HK-2 (cell line): ENCODE measurements at regions not wholly inside any gene's neighbourhood (a gene's known extent, or its start where the extent isn't known, plus 50 kb on each side); places are given as distances from the start of the nearest gene placed in this dataset.
"Not testable (repeated sequence)": the region's sequence is repeated elsewhere in the genome, so short reads cannot be mapped to it uniquely, and the experiment has no call there.

ENCODE experiments used
- DNase-seq: peaks from one replicate; pipeline ENCODE4 v3.0.0-alpha.2; 2018; ENCODE audit not compliant: unreplicated experiment

DNA sequence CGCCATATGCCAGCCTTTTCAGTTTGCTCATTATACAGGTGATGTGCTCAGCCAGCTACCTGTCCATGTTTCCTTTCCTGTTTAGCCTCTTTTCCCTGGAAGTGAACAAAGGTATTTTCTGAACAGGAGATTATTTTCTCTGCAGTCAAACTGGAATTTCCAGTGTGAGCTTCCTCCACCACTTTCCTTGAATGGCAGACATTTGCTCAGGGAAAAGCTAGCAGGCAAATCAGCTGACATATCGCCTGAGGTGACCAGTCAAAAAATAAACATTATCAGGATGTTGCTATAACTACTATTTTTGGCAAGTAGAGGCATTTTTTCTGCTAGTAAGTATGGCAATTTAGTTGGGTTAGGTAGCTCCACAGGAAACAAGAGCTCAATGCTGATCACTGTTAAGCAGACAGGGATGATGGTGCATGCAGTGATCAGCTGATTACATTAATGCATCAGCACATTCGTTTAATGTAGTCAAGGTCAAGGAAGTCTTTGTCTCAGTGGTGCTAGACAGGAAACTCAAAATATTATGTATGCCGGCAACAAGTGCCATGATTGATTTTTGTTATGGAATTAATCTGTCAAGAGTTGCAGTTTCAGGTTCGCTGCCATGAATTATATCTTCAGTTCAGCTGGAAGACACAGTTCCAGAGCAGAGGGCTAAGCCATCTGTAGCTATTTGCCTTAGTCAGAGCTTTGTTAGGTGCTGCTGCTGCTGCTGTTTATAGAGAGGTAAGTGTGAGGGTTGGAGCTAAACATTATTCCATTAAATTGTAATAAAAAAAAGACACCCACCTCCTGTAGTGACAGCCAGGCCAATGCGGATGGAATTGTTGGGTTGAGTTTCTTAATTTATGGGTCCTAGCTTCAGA lies 179.7 kb upstream of the ST6GALNAC5 start:
- no peak for DNase-seq

DNA sequence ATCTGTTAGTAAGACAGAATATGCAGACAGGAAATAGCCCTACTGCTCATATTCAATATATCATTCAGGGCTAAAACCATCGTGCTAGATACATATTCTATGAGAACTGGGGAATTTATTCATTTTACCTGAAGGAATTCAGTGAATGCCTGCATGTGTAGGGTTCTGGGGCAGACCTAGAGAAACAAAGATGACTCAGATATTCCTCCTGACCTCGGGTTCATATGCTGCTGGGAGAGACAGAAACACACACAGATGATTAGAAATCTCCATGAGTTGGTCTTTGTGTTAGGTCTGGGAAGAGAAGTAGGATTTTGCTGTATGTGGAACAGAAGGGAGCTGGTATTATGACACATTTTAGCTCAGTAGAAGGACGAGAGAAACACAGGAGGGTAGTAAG lies 176.5 kb upstream of the ST6GALNAC5 start:
- DNase-seq: no peak

DNA sequence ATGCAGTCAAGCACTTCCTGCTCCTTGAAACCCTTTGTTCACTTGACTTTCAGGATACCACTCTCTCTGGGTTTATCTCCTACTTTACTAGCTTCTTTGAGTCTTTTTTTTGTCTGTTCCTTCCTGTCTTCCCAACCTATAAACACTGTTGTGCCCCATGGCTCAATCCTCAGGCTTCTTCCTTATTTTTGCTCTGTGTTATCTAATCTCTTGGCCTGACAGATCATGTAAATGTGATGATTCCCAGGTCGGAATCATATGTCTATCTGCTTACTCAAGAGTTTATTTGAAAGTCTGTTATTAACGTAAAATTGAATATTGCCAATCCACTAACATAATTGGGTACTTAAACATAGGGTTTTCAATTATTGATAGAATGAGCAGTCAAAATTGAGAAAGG lies 171.7 kb upstream of the ST6GALNAC5 start:
- no peak for DNase-seq

DNA sequence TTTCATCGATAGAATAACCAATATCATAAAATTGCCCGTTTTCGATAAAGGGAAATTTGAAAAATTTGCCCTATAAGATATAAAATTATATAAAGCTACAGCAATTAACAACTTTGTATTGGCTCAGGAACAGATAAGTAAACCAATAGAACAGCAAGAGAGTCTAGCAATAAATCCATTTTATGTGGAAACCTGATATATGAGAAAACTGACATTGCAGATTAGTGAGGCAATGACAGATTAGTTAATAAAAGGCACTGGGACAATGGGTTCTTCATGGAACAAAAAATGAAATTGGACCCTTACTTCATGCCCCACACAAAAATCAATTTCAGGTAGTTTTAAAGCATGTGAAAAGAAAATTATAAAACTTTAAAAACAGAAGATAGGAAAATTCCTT lies 169.9 kb upstream of the ST6GALNAC5 start:
- no peak for DNase-seq

DNA sequence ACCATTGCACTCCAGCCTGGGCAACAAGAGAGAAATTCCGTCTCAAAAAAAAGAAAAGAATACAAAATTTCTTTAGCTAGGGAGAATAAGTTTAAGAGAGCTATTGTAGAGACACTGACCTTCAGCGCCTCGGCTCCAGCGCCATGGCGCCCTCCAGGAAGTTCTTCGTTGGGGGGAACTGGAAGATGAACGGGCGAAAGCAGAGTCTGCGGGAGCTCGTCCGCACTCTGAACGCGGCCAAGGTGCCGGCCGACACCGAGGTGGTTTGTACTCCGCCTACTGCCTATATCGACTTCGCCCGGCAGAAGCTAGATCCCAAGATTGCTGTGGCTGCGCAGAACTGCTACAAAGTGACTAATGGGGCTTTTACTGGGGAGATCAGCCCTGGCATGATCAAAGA lies 167.6 kb upstream of the ST6GALNAC5 start:
- DNase-seq: not testable (repeated sequence)

DNA sequence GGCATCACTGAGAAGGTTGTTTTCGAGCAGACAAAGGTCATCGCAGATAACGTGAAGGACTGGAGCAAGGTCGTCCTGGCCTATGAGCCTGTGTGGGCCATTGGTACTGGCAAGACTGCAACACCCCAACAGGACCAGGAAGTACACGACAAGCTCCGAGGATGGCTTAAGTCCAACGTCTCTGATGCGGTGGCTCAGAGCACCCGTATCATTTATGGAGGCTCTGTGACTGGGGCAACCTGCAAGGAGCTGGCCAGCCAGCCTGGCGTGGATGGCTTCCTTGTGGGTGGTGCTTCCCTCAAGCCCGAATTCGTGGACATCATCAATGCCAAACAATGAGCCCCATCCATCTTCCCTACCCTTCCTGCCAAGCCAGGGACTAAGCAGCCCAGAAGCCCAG lies 167.1 kb upstream of the ST6GALNAC5 start:
- not testable (repeated sequence) for DNase-seq

DNA sequence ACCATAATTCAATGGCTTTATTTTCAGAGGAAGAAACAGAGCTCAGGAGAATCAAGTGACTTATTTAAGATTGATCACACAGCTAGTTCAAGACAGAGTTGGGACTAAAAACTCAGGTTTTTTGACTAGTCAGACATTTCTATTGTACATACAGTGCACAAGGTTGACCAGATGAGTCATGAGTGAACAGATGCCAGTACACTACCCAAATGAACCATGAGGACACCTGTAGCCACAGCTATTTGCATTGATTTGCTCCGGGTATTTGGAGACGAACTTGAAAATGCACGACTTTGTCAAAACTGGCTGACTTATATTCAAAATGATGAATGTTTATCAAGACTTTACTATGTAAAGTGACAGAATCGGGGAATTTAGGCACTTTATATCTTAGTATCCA lies 161.7 kb upstream of the ST6GALNAC5 start:
- no peak for DNase-seq

DNA sequence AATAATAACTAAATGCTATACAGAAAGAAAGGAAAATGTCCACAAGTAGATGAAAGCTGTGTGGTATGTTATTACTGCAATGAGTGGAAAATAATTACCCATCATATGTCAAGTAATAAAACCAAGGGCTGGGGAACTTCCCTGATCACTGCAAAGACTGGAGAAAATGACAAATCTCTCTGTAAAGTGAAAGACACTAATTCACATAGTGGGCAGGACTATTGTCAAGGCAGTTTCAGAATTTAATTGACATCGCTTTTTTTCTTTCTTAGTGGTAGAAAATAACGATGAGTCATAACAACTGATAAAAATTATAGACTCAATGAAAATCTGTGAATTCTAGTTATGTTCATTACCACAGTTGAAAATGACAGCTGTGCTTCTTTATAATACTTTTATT lies 153.7 kb upstream of the ST6GALNAC5 start:
- DNase-seq: no peak

DNA sequence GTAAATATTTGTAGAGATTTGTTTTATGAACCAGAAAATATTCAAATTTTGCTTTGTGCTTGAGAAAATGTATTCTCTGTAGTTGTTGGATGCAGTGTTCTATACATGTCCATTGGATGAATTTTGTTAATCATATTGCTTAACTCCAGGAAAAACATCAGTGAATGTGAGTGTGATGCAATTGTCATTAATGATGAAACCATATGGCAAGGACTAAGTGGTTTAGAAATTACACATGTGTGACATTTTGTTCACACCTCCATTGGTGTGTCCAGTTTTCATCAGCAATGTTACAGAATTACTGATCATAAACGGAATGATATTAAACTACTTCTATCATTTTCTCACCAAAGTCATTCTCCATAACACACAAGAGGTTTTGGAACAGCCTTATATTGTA lies 151.8 kb upstream of the ST6GALNAC5 start:
- no peak for DNase-seq

DNA sequence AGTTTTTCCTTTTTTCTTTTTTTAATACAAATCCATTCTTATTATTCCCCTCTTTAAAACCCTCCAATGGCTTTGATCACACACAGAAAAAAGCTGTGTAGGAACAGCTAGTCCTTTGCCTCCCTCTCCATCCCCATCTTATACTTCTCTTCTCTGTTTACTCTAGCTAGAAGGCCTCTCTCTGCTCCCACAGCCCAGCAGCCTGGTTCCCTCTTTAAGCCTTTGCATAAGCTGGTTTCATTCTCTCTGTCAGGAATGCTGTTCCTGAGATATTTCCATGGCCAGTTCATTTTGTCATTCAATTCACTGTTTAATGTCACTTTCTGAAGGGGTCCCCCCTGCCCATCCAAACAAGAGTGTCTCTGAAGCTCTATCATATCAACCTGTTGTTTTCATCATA lies 143.3 kb upstream of the ST6GALNAC5 start:
- no peak for DNase-seq

DNA sequence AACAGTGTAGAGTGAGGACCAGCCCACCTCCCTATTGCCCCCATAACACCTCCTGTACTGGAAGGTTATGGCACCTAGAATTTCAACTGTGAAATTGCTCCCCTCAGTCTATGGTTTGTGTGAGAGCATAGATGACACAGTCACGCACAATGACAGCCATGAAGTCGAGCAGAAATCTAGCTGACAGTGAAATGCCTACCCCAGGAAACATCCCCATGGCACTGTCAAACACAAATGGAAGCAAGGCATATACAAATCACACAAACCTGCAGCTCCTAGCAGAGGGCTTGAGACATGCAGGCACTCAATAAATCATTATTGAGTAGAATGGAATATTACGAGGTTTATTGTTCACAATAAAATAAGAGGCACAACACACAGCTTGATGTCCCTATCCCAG lies 142.5 kb upstream of the ST6GALNAC5 start:
- DNase-seq: no peak

DNA sequence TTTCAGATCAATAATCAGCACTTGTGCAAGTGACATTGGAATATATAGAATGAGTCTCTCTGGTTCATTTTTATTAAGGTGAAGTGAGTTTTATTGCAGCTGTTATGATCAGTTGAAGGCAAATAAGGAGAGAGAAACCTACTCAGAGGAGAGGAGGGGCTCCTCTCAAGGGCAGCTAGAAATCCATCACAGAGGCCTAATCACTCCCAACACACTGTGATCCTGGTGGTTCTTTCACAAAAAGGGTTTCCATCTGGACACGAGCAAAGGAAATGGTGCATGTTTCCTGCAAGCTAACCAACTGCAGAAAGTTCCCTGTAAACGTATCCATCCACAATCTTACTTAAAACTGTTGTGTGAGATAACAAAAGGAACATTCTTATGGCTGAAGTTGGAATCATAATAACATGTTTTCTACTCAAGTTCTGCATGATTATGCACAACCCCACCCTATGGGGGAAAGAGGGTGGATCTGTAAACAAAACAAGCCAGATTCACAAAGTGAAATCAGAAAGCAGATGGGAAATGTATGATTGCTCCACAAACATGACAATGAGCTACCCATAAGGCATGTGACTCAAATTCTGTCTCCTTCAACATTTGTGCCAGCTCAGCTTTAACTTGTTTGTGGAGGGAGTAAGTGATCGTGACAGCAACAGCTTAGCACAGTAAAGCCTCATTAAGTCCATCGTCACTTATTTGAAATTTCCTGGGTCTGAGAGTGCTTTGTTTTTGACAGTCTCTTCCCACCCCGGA lies 141.2 kb upstream of the ST6GALNAC5 start:
- DNase-seq: no peak

DNA sequence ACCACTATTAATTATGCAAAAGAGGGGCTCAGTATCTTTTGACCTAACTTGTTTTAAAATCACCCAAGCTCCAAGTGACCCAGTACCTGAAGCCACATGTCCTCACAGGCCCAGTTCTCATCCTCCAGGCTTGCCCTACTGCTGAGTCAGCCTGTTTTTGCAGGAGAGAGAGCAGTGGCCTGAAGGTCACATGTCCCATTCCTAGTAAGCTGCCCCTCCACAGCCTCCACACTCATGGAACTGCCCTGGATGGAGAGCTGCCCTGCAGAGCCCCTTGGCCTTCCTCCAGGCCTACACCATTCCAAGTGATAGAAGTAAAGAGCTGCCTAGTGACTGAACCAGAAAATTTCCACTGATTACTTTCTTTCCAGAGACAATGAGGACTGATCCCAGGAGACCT lies 139.8 kb upstream of the ST6GALNAC5 start:
- no peak for DNase-seq

DNA sequence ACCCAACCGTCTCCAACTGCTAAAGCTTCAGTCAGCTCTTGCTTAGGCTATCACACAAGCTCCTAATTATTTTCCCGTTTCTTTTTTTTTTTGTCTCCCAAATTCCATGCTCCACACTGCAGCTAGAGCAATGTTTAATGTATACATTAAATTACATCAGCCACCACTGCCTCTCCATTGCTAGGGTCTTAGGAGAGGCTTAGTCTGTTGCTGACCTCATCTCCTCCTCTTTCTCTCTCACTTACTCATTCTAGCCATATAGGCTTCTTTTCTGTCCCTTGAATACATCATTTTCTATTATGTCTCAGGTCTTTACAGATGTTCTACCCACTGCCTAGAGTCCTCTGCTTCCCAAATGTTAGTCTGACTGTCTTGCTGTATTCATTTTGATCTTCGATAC lies 138.1 kb upstream of the ST6GALNAC5 start:
- no peak for DNase-seq

DNA sequence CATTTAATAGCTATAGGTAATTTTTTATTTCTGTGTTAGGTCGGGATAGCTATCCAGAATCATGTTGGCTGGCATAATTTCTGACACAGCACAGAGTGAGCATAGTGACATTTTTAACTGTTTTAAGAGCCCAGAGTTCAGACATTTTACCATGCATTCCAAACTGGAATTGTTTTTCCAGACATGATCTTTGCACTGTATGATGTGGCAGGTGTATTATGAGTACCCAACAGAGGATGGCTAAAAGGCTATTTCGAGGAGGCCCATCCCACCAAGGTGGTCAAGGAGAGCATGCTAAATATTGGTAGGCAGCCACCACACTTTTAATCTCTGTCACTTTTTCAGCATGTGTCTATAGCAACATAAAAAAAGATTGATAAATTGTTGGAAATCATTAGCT lies 137.3 kb upstream of the ST6GALNAC5 start:
- no peak for DNase-seq

DNA sequence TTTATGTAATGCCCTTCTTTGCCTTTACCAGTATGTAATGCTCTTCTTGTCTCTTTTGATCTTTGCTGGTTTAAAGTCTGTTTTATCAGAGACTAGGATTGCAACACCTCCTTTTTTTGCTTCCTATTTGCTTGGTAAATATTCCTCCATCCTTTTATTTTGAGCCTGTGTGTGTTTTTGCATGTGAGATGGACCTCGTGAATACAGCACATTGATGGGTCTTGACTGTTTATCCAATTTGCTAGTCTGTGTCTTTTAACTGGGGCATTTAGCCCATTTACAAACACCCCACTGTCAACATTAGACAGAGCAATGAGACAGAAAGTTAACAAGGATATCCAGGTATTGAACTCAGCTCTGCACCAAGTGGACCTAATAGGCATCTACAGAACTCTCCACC lies 128.9 kb upstream of the ST6GALNAC5 start:
- DNase-seq: not testable (repeated sequence)

DNA sequence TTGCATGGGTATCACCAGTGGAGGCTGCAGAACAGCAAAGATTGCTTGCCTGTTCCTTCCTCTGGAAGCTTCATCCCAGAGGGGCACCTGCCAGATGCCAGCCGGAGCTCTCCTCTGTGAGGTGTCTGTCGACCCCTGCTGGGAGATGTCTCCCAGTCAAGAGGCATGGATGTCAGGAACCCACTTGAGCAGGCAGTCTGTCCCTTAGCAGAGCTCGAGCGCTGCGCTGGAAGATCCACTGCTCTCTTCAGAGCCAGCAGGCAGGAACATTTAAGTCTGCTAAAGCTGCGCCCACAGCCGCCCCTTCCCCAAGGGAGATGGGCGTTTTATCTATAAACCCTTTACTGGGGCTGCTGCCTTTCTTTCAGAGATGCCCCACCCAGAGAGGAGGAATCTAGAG lies 126.3 kb upstream of the ST6GALNAC5 start:
- not testable (repeated sequence) for DNase-seq

DNA sequence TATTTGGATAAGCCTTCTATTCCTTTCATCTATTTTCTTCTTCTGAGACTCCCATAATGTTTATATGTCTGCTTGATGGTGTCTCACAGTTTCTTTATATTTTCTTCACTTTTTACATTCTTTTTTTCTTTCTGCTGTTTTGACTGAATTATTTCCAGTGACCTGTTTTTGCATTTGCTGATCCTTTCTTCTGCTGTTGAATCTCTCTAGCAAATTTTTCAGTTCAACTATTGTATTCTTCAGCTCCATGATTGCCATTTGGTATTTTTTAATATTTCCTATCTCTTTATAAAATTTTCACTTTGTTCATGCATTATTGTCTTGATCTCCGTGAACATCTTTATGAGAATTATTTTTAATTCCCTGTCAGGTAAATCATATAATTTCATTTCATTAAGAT lies 122.3 kb upstream of the ST6GALNAC5 start:
- no peak for DNase-seq

DNA sequence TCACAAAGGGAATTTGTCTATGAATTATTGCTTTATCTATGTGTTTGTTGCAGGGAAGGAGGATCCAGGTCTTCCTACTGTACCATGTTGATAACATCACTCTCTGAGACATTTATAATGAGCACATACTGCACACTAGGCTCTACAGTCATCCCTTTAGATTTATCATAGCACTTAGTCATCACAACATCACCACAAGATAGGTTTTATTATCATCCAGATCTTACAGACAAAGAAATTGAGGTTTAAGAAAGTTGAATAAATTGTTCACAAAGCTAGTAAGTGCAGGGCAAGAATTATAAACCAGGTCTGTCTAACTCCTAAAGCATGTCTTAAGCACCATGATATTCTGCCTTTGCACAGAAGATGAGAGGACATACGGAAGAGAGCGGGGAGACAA lies 121.1 kb upstream of the ST6GALNAC5 start:
- DNase-seq: no peak

DNA sequence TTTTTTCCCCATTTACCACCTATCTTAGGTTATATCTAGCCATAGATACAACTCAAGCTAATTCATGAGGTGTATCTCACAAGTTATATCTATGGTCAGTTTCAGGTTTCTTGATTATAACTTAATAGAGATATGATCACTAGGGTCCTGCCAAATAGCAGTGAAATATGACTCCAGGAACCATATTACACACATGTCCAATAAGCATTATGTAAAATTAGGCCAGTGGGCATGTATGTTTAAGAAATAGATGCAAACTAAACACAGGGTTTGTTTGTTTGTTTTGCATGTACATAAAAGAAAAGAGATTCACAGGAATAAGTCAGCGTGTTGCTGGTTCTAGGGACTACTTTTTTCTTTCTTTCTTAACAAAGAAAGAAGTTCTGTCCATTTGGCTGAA lies 112.5 kb upstream of the ST6GALNAC5 start:
- no peak for DNase-seq

DNA sequence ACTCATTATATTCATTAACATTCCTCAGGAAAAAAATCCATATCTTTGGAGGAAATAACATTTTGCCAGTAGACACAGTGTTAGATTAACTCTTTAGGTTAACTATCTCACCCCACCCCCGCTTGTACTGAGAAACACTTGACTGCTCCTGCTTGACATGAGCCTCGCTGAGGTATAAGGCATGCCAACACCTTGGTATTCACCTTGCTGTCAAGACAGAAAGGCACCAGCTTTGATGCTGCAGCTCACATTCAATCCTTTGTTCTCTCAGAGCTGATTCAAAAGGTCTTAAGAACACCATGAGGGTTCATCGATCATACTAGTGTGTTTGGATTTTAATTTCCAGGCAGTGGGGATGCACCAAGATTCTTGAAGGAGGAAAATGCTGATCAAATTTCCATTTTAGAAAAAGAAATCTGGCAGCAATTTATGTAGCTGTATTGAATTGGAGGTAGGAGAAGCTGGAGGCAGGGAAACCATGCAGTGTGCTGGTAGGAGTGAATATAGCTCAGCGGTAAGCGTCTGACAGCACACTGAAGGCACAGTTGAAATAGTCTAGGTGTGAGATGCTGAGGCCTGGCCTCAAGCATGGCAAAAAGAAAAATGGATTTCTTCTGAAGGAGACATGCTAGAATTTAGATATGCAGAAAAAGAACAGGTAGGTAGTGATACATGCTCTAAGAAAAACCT lies 108.0 kb upstream of the ST6GALNAC5 start:
- DNase-seq: no peak

DNA sequence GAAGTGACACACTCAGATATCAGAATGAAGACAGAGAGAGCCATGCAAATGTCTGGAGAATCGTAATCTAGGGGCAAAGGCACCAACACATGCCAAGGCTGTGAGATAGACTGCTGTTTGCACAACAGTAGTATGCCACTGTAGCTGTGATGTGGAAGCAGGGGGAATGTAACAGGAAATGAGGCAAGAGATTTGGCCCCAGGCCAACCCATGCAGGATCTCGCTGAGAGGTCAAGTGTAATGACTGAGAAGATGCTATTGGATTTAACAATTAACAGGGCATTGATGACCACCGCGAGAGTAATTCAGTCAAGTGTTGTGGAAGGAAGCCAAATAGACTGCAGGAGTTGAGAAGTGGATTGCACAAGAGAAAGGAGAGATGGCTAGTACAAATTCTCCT lies 107.3 kb upstream of the ST6GALNAC5 start:
- DNase-seq: peak; percentile 71

DNA sequence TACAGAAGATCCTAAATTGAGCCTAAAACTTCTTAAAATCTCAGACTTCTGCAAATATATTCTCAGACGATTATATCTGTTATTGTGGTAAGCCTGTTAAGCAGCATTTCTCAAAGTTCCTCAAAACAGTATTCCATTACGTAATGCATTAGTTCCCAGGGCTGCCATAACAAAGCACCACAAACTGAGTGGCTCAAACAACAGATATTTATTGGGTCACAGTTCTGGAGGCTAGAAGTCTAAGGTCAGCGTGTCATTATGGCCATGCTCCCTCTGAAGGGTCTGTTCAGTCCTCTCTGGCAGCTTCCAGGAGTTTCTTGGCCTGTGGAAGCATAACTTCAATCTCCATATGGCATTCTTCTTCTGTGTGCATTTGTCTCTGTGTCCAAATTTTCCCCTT lies 103.5 kb upstream of the ST6GALNAC5 start:
- DNase-seq: no peak
